ENCODE measurements at regions not wholly inside any gene's neighbourhood (a gene's known extent, or its start where the extent isn't known, plus 50 kb on each side); places are given as distances from the start of the nearest gene placed in this dataset.
A peak's percentile ranks its signal among the peaks of the same experiment; 100 is the strongest.
"Not testable (repeated sequence)": the region's sequence is repeated elsewhere in the genome, so short reads cannot be mapped to it uniquely, and the experiment has no call there.

GRCh38 chr4:87901422-87901992, 68.7 kb downstream of the MEPE start:
- no peak for DNase-seq (ENCODE audit: low spot score in 2 of 2)
- FAIRE-seq, result no peak

- no peak for DNase-seq (ENCODE audit: low spot score in 2 of 2)
- FAIRE-seq, result no peak
Observed at GRCh38 chr4:87904639-87905160, 70.8 kb upstream of the SPP1 start.

GRCh38 chr4:87908336-87908735, 67.2 kb upstream of the SPP1 start:
- FAIRE-seq, result no peak
- DNase-seq (ENCODE audit: low spot score in 2 of 2), result no peak

GRCh38 chr4:87910795-87911194, 64.7 kb upstream of the SPP1 start:
- DNase-seq (ENCODE audit: low spot score in 2 of 2) (no peak), FAIRE-seq (no peak)

GRCh38 chr4:87911252-87911774, 64.2 kb upstream of the SPP1 start:
- FAIRE-seq (no peak), DNase-seq (ENCODE audit: low spot score in 2 of 2) (peak in 1 of 2 donors; percentile 7)

- DNase-seq (ENCODE audit: low spot score in 2 of 2) (no peak), FAIRE-seq (no peak)
Observed at GRCh38 chr4:87912164-87913004, 63.1 kb upstream of the SPP1 start.

GRCh38 chr4:87913896-87914295, 61.6 kb upstream of the SPP1 start:
- DNase-seq (ENCODE audit: low spot score in 2 of 2) (no peak), FAIRE-seq (no peak)

- DNase-seq (ENCODE audit: low spot score in 2 of 2) (no peak), FAIRE-seq (no peak)
Observed at GRCh38 chr4:87915621-87916020, 59.9 kb upstream of the SPP1 start.

- FAIRE-seq (no peak), DNase-seq (ENCODE audit: low spot score in 2 of 2) (no peak)
Observed at GRCh38 chr4:87916626-87917025, 58.9 kb upstream of the SPP1 start.

GRCh38 chr4:87917911-87918310, 57.6 kb upstream of the SPP1 start:
- DNase-seq (ENCODE audit: low spot score in 2 of 2); FAIRE-seq: not testable (repeated sequence)

GRCh38 chr4:87918314-87919058, 57.0 kb upstream of the SPP1 start:
- no peak for FAIRE-seq

GRCh38 chr4:87919304-87919703, 56.2 kb upstream of the SPP1 start:
- not testable (repeated sequence) for DNase-seq (ENCODE audit: low spot score in 2 of 2); FAIRE-seq

More at GRCh38 chr4:87918314-87919058, 57.0 kb upstream of the SPP1 start:
- no peak for DNase-seq (ENCODE audit: low spot score in 2 of 2)

GRCh38 chr4:87919941-87920340, 55.6 kb upstream of the SPP1 start:
- no peak for DNase-seq (ENCODE audit: low spot score in 2 of 2)
- no peak for FAIRE-seq

- FAIRE-seq, result no peak
- no peak for DNase-seq (ENCODE audit: low spot score in 2 of 2)
Observed at GRCh38 chr4:87920478-87920877, 55.0 kb upstream of the SPP1 start.

- not testable (repeated sequence) for FAIRE-seq; DNase-seq (ENCODE audit: low spot score in 2 of 2)
Observed at GRCh38 chr4:87921626-87922479, 53.7 kb upstream of the SPP1 start.

GRCh38 chr4:87924146-87924545, 51.4 kb upstream of the SPP1 start:
- not testable (repeated sequence) for DNase-seq (ENCODE audit: low spot score in 2 of 2); FAIRE-seq

Measured in frontal cortex (tissue), 3 donors.